Right renal pelvis (tissue), 4 donors: ENCODE measurements at regions not wholly inside any gene's neighbourhood (a gene's known extent, or its start where the extent isn't known, plus 50 kb on each side); places are given as distances from the start of the nearest gene placed in this dataset.

Source experiments
- DNase-seq, 4 donors: peaks; one replicate each; pipeline ENCODE4 v3.0.0-alpha.2; 2013; ENCODE audit warnings: low read depth in 4 of 4, low spot score in 3 of 4, missing footprints in 1 of 4

GRCh38 chr7:89887489-89887888, 266.8 kb upstream of the STEAP1 start:
- no peak for DNase-seq

GRCh38 chr7:89908736-89909135, 245.5 kb upstream of the STEAP1 start:
- no peak for DNase-seq

GRCh38 chr7:89914711-89915110, 239.6 kb upstream of the STEAP1 start:
- no peak for DNase-seq

- DNase-seq: no peak
Observed at GRCh38 chr7:89926194-89926593, 228.1 kb upstream of the STEAP1 start.

- no peak for DNase-seq
Observed at GRCh38 chr7:89926701-89927100, 227.6 kb upstream of the STEAP1 start.

GRCh38 chr7:89927762-89928161, 226.5 kb upstream of the STEAP1 start:
- no peak for DNase-seq

GRCh38 chr7:89928451-89928850, 225.8 kb upstream of the STEAP1 start:
- no peak for DNase-seq

GRCh38 chr7:89934101-89934500, 220.2 kb upstream of the STEAP1 start:
- no peak for DNase-seq

- DNase-seq: no peak
Observed at GRCh38 chr7:89943525-89944050, 210.7 kb upstream of the STEAP1 start.

- DNase-seq: no peak
Observed at GRCh38 chr7:89958525-89959068, 195.7 kb upstream of the STEAP1 start.

- no peak for DNase-seq
Observed at GRCh38 chr7:89966067-89966664, 188.1 kb upstream of the STEAP1 start.

GRCh38 chr7:89975577-89975976, 178.7 kb upstream of the STEAP1 start:
- DNase-seq: no peak

GRCh38 chr7:89987665-89988064, 166.6 kb upstream of the STEAP1 start:
- DNase-seq: no peak

- no peak for DNase-seq
Observed at GRCh38 chr7:89988074-89988473, 166.2 kb upstream of the STEAP1 start.

GRCh38 chr7:89989454-89989853, 164.8 kb upstream of the STEAP1 start:
- no peak for DNase-seq

GRCh38 chr7:89994483-89994882, 159.8 kb upstream of the STEAP1 start:
- no peak for DNase-seq

GRCh38 chr7:89998554-89998953, 155.7 kb upstream of the STEAP1 start:
- no peak for DNase-seq

- DNase-seq: no peak
Observed at GRCh38 chr7:90005836-90006235, 148.4 kb upstream of the STEAP1 start.

GRCh38 chr7:90007001-90007654, 147.1 kb upstream of the STEAP1 start:
- DNase-seq: no peak

- DNase-seq: no peak
Observed at GRCh38 chr7:90007831-90008230, 146.4 kb upstream of the STEAP1 start.

- DNase-seq: no peak
Observed at GRCh38 chr7:90022213-90022612, 132.1 kb upstream of the STEAP1 start.

- DNase-seq: no peak
Observed at GRCh38 chr7:90025771-90026170, 128.5 kb upstream of the STEAP1 start.
